GM12872 (cell line): ENCODE measurements at regions not wholly inside any gene's neighbourhood (a gene's known extent, or its start where the extent isn't known, plus 50 kb on each side); places are given as distances from the start of the nearest gene placed in this dataset.

Experiments
- CTCF ChIP-seq: IDR thresholded peaks from 3 replicates; pipeline ENCODE4 v1.5.1; 2011; ENCODE audit warnings: low read depth, mild to moderate bottlenecking, low read length, moderate library complexity; ENCODE audit not compliant: insufficient read depth

GRCh38 chr1:82091265-82091664 is 290.5 kb downstream of the ADGRL2 start:
- no peak for TF ChIP-seq CTCF

GRCh38 chr1:82090104-82090503 is 289.4 kb downstream of the ADGRL2 start:
- no peak; the same call in 1 of the 3 replicates for TF ChIP-seq CTCF

GRCh38 chr1:82086739-82087138 is 286.0 kb downstream of the ADGRL2 start:
- no peak for TF ChIP-seq CTCF

- TF ChIP-seq CTCF: no peak
Observed at GRCh38 chr1:82079607-82080006, 278.9 kb downstream of the ADGRL2 start.

GRCh38 chr1:82073659-82074058 is 272.9 kb downstream of the ADGRL2 start:
- no peak for TF ChIP-seq CTCF

- TF ChIP-seq CTCF: no peak
Observed at GRCh38 chr1:82073071-82073470, 272.3 kb downstream of the ADGRL2 start.

GRCh38 chr1:82065916-82066315 is 265.2 kb downstream of the ADGRL2 start:
- no peak for TF ChIP-seq CTCF

- TF ChIP-seq CTCF: no peak
Observed at GRCh38 chr1:82064691-82065090, 264.0 kb downstream of the ADGRL2 start.
